ENCODE measurements at regions not wholly inside any gene's neighbourhood (a gene's known extent, or its start where the extent isn't known, plus 50 kb on each side); places are given as distances from the start of the nearest gene placed in this dataset.
A peak's percentile ranks its signal among the peaks of the same experiment; 100 is the strongest.

DNA sequence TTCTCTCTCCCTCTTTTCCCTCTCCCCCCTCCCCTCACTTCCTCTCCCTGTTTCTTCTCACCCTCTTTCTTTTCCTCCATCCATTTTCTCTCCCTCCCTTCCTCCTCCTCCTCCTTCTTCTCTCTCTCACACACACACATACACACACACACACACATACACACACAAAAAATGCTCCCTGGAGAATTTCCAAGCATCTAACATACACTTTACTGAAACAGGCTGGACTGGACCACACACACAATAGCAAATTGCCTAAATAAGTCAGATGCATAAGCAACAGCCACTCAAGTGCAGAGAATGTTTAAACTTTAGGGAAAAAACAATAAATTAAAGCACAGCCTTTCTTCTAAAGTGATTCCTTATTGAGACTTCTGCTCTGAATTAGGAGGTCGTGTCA lies 267.7 kb downstream of the FGFR2 start:
- Histone ChIP-seq H3K9me3 (ENCODE audit: control insufficient read depth, low read length) (no peaks in the 10 kb centered on the region), H3K36me3 (ENCODE audit: control insufficient read depth, insufficient read depth, low read length) (no peaks in the 10 kb centered on the region), H3K27ac (ENCODE audit: low read depth, low read length, severe bottlenecking) (no peak overlapping the region), H3K4me1 (ENCODE audit: control insufficient read depth, insufficient read depth, low read length, poor library complexity, severe bottlenecking) (no peaks in the 10 kb centered on the region), H3K4me3 (ENCODE audit: extremely low read depth, insufficient read depth, low read length, poor library complexity, severe bottlenecking) (no peak overlapping the region)
- 80 to 100% methylated on average over 1 of the region's 1 CpG for WGBS, 2 experiments (ENCODE audit: insufficient coverage in 2 of 2)

DNA sequence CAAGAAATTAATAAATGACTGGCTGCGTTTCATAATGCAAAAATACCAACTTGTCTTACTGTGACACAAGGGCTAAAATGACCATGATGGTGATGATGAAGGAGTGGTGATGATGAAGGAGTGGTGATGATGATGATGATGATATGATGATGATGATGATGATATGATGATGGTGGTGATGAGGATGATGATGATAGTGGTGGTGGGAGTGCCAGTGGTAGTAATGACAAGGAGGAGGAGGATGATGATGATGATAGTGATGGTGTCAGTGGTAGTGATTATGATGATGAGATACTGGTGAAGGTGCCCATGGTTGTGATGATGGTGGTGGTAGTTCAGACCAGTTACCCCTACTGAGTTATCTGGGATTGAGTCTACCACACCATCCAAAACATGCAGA lies 265.9 kb downstream of the FGFR2 start:
- WGBS, 2 experiments (ENCODE audit: insufficient coverage in 2 of 2), result 83 to 100% methylated on average over 1 of the region's 1 CpG

DNA sequence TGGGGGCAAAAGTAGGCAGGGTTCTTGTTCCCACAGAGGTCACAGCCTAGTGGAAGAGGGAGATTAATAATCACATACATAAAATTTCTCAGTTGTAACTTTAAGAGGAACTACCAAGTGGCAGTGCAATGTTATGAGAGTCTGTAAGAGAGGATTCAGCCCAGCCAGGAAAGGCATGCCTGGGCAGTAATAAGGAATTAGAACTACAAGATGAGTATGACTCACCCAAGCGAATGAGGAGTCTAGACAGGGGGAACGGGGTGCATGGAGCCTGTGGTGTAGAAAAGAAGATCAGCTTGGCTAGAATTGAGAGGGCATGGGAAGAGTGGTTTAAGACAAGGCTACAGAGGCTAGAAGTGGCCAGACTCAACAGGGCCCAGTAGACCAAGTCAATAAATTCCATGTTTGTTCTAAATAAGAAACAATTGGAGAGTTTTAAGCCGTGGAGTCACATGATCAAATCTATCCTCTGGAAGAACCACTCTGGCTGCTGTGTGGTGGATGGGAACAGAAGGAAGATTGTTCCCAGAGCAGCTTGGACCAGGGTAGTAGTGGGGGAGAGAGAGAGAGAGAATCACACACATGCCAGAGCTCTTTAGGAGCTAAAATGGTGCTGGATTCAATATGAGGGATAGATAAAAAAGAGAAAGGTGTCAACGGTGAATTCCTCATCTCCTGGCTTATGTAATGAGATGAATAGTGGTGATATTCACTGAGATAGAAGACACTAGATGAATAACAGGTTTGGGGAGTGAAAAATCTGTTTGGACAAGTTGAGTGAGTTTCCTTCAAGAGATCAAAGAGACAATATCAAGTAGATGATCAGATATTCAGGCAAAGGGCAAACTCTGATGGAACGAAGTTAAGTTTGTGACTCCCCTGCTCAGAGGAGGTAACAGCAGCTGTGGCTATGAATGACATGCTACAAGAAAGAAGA lies 265.1 kb downstream of the FGFR2 start:
- H3K4me3 ChIP-seq (ENCODE audit: extremely low read depth, insufficient read depth, low read length, poor library complexity, severe bottlenecking), result no peak overlapping the region
- H3K36me3 ChIP-seq (ENCODE audit: control insufficient read depth, insufficient read depth, low read length), result no peaks in the 10 kb centered on the region
- peaks cover 2% of the 10 kb centered on the region for H3K4me1 ChIP-seq (ENCODE audit: control insufficient read depth, insufficient read depth, low read length, poor library complexity, severe bottlenecking)
- H3K27ac ChIP-seq (ENCODE audit: low read depth, low read length, severe bottlenecking), result no peak overlapping the region
- no peaks in the 10 kb centered on the region for H3K9me3 ChIP-seq (ENCODE audit: control insufficient read depth, low read length)
- 93 to 94% methylated on average over 4 to 5 of the region's 5 CpGs for WGBS, 2 experiments (ENCODE audit: insufficient coverage in 2 of 2)

More for the DNA sequence above, 265.9 kb downstream of the FGFR2 start:
- H3K9me3 ChIP-seq (ENCODE audit: control insufficient read depth, low read length), result no peaks in the 10 kb centered on the region
- no peak overlapping the region for H3K27ac ChIP-seq (ENCODE audit: low read depth, low read length, severe bottlenecking)
- H3K4me1 ChIP-seq (ENCODE audit: control insufficient read depth, insufficient read depth, low read length, poor library complexity, severe bottlenecking), result peaks cover 2% of the 10 kb centered on the region
- no peaks in the 10 kb centered on the region for H3K36me3 ChIP-seq (ENCODE audit: control insufficient read depth, insufficient read depth, low read length)
- no peak overlapping the region for H3K4me3 ChIP-seq (ENCODE audit: extremely low read depth, insufficient read depth, low read length, poor library complexity, severe bottlenecking)

DNA sequence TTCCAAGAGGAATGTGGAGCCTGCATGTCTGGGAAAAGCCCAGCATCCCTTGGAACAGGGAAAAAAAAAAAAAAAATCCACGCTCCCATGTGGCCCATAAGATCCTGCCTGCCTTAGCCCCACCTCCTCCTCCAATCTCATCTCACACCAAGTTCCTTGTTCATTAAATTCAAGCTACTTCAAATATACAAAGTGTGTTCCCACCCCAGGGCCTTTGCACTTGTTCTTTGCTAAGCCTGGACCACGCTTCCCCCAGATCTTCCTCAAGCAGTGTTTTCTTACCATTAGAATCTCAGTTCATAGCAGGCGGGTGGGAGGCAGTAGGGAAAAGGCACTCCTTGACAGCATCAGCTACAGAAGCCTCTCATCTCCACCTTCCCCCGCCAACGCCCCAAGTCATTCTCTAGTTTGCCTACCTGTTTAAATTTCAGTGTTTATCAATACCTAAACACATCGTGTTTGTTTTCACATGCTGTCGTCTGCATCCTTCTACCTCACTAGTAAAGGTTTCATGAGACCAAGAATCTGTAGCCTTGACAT lies 262.8 kb downstream of the FGFR2 start:
- Histone ChIP-seq H3K27ac (ENCODE audit: low read depth, low read length, severe bottlenecking) (no peak overlapping the region), H3K4me3 (ENCODE audit: extremely low read depth, insufficient read depth, low read length, poor library complexity, severe bottlenecking) (no peak overlapping the region), H3K9me3 (ENCODE audit: control insufficient read depth, low read length) (no peaks in the 10 kb centered on the region), H3K36me3 (ENCODE audit: control insufficient read depth, insufficient read depth, low read length) (no peaks in the 10 kb centered on the region), H3K4me1 (ENCODE audit: control insufficient read depth, insufficient read depth, low read length, poor library complexity, severe bottlenecking) (peaks cover 18% of the 10 kb centered on the region)
- WGBS, 2 experiments (ENCODE audit: insufficient coverage in 2 of 2), result 83 to 86% methylated on average over 5 to 6 of the region's 7 CpGs

DNA sequence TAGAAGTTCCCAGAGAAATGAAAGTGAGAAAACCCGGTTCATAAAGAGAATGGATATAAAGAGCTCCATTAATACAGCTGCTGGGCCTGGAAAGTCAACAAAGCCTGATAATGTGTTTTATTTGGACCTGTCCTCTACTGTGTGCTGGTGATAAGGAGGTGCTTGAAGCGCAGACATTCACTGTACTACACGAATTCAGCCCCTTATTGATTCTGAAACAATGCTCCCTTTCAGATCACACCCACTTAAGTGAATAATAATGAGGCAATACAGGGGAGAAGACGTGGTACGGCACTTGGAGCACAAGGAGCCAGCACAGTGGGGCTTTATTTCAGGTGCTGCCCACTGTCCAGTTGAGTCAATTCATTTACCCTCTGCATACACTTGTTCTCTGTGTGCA lies 260.8 kb downstream of the FGFR2 start:
- Histone ChIP-seq H3K36me3 (ENCODE audit: control insufficient read depth, insufficient read depth, low read length) (no peaks in the 10 kb centered on the region), H3K27ac (ENCODE audit: low read depth, low read length, severe bottlenecking) (no peak overlapping the region), H3K4me3 (ENCODE audit: extremely low read depth, insufficient read depth, low read length, poor library complexity, severe bottlenecking) (no peak overlapping the region), H3K9me3 (ENCODE audit: control insufficient read depth, low read length) (no peaks in the 10 kb centered on the region), H3K4me1 (ENCODE audit: control insufficient read depth, insufficient read depth, low read length, poor library complexity, severe bottlenecking) (peaks cover 26% of the 10 kb centered on the region)
- WGBS, 2 experiments (ENCODE audit: insufficient coverage in 2 of 2), result 75 to 93% methylated on average over 2 to 3 of the region's 5 CpGs

DNA sequence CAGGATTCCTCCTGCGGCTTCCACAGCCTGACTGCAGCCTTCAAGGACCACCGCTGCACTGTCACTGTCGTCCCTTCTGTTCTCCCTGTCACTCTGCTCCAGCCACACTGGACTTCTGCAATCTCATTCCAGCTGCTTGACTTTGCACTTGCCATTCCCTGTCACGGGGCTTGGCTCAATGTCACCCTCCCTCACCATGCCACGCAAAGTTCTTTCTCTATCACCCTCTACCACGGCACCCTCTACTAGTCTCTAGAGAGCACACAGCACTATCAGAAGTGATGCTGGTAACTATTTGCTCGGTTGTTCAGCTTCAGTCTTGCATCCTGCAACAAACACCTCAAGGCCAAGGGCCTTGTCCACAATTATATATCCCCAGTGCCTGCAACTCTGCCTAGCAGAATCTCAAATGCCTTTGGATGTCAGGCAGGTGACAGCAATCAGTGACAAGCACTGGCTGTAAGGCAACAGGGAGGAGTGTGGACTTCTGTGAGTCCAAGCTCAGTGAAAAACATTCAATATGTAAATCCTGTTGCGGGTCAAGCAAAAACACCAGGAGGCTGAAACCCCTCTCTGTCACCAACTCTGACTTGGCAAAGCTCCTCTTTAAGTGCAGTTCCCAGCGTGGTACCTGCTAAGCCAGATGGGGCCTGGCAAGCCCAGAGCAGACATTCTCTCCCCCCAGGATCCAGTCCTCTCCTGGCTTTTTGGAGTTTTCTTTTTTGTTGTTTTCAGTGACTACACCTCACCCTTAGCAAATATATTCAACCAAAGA lies 259.9 kb downstream of the FGFR2 start:
- H3K27ac ChIP-seq (ENCODE audit: low read depth, low read length, severe bottlenecking), result peak overlapping the region; percentile 33

DNA sequence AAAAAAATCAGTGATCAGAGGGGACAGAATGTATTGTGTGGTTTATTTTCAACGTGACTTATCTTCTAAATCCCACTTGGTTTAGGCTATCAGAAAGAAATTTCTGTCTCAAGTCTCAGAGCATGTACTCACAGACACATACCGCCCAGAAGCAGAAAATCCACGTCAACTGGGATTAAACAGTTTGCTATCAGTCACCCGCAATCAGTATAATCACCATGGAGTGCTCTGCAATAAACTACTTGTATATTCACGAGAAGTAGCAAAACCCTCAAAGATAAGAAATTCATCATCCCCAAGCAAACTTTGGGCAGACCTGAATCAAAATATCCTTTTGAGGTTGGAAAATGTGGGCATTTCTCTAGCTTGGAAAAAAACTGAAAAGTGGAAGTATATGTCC lies 259.1 kb downstream of the FGFR2 start:
- Histone ChIP-seq H3K27ac (ENCODE audit: low read depth, low read length, severe bottlenecking) (peak overlapping the region; percentile 26), H3K4me3 (ENCODE audit: extremely low read depth, insufficient read depth, low read length, poor library complexity, severe bottlenecking) (no peak overlapping the region), H3K9me3 (ENCODE audit: control insufficient read depth, low read length) (no peaks in the 10 kb centered on the region), H3K36me3 (ENCODE audit: control insufficient read depth, insufficient read depth, low read length) (no peaks in the 10 kb centered on the region), H3K4me1 (ENCODE audit: control insufficient read depth, insufficient read depth, low read length, poor library complexity, severe bottlenecking) (peaks cover 26% of the 10 kb centered on the region)
- WGBS, 2 experiments (ENCODE audit: insufficient coverage in 2 of 2), result 60 to 75% methylated on average over 1 to 2 of the region's 5 CpGs

More for the DNA sequence above, 259.9 kb downstream of the FGFR2 start:
- H3K4me3 ChIP-seq (ENCODE audit: extremely low read depth, insufficient read depth, low read length, poor library complexity, severe bottlenecking), result no peak overlapping the region
- WGBS, 2 experiments (ENCODE audit: insufficient coverage in 2 of 2), result 83 to 85% methylated on average over 8 of the region's 9 CpGs
- no peaks in the 10 kb centered on the region for H3K9me3 ChIP-seq (ENCODE audit: control insufficient read depth, low read length)
- peaks cover 26% of the 10 kb centered on the region for H3K4me1 ChIP-seq (ENCODE audit: control insufficient read depth, insufficient read depth, low read length, poor library complexity, severe bottlenecking)
- H3K36me3 ChIP-seq (ENCODE audit: control insufficient read depth, insufficient read depth, low read length), result no peaks in the 10 kb centered on the region

DNA sequence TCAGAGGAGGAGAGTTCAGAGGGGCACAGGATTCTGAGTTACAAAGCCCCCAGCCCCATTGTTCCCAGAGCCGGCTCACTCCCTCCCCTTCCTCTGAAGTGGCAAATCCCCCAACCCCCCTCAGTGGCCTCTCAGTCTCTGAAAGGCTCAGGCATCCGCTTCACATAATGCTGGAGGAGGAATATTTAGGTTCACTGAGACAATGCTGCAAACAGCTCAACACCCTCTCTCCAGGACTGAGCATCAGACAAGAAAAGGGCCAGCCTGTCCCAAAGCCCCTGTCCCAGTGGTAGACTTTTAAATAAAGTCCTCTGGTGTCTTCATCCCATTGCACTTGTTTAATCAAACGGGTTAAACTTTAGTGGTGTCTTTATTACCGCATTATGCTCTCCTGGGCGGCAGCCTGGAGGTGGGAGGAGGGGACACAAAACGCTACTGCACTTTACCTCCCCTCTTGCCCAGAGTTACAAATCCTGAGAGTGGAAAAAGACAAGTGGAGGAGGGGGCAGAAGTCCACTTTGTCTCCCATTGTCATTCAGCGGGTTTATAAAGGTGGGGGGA lies 257.9 kb downstream of the FGFR2 start:
- Histone ChIP-seq H3K27ac (ENCODE audit: low read depth, low read length, severe bottlenecking) (peak overlapping the region; percentile 63), H3K4me3 (ENCODE audit: extremely low read depth, insufficient read depth, low read length, poor library complexity, severe bottlenecking) (no peak overlapping the region), H3K9me3 (ENCODE audit: control insufficient read depth, low read length) (no peaks in the 10 kb centered on the region), H3K36me3 (ENCODE audit: control insufficient read depth, insufficient read depth, low read length) (no peaks in the 10 kb centered on the region), H3K4me1 (ENCODE audit: control insufficient read depth, insufficient read depth, low read length, poor library complexity, severe bottlenecking) (peaks cover 26% of the 10 kb centered on the region)
- WGBS, 2 experiments (ENCODE audit: insufficient coverage in 2 of 2), result 19% methylated on average over 3 of the region's 7 CpGs; no CpG with 5 or more reads in 1 of the 2 experiments

DNA sequence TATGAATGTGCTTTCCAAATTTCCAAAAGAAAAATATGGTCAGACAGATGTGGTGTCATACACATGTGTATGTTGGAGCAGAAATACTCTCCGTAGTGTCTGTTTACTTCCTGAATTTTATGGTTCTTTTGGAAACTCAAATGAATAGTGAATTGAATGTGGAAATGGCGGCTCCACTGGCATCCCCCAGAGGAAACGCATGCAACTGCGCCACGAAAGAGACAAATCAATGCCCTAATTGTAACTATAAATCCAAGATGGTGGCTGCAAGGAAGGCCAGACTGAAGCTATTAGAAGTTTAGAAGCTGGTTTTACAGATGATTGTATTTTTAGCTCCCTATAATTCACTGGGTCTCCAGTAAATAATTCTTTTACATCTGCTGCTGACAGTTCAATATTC lies 246.7 kb downstream of the FGFR2 start:
- 80 to 100% methylated on average over 1 to 2 of the region's 5 CpGs for WGBS, 2 experiments (ENCODE audit: insufficient coverage in 2 of 2)
- H3K27ac ChIP-seq (ENCODE audit: low read depth, low read length, severe bottlenecking), result no peak overlapping the region
- H3K4me3 ChIP-seq (ENCODE audit: extremely low read depth, insufficient read depth, low read length, poor library complexity, severe bottlenecking), result no peak overlapping the region

DNA sequence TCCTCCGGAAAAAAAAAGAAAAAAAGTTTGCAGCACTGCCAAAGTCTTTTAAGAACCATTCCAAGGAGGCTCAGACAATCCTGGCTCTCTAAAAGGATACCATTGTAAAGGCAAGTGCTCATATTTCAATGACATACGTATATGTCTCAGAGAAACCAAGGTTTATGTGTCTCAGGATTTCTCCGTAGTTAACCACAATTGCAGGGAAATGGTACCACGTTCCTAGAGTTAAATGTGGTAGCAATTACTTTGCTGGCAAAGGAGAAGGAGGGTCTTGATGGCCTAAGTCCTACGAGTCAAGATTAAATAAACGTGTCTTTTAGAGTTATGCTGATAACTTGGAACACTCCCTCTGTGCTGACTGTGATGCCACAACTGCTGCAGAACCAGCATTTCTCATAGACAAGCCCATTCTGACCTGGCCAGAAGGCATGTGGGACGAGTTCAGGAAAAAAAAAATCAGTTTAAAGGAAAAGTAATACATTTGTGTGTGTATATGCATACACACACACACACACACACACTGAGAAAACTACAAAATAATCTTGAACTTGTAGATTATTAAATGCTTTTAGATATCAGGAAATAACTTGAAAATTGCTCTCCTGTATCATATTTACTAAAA lies 245.9 kb downstream of the FGFR2 start:
- no peak overlapping the region for H3K4me3 ChIP-seq (ENCODE audit: extremely low read depth, insufficient read depth, low read length, poor library complexity, severe bottlenecking)
- 87 to 91% methylated on average over 5 to 6 of the region's 7 CpGs for WGBS, 2 experiments (ENCODE audit: insufficient coverage in 2 of 2)
- no peak overlapping the region for H3K27ac ChIP-seq (ENCODE audit: low read depth, low read length, severe bottlenecking)
- H3K4me1 ChIP-seq (ENCODE audit: control insufficient read depth, insufficient read depth, low read length, poor library complexity, severe bottlenecking), result no peaks in the 10 kb centered on the region
- peaks cover 8% of the 10 kb centered on the region for H3K9me3 ChIP-seq (ENCODE audit: control insufficient read depth, low read length)
- no peaks in the 10 kb centered on the region for H3K36me3 ChIP-seq (ENCODE audit: control insufficient read depth, insufficient read depth, low read length)

More for the DNA sequence above, 246.7 kb downstream of the FGFR2 start:
- H3K4me1 ChIP-seq (ENCODE audit: control insufficient read depth, insufficient read depth, low read length, poor library complexity, severe bottlenecking), result no peaks in the 10 kb centered on the region
- H3K9me3 ChIP-seq (ENCODE audit: control insufficient read depth, low read length), result peaks cover 8% of the 10 kb centered on the region
- H3K36me3 ChIP-seq (ENCODE audit: control insufficient read depth, insufficient read depth, low read length), result no peaks in the 10 kb centered on the region
